OCI-LY1 (cell line): ENCODE measurements at regions not wholly inside any gene's neighbourhood (a gene's known extent, or its start where the extent isn't known, plus 50 kb on each side); places are given as distances from the start of the nearest gene placed in this dataset.

Experiments used
- H2AFZ ChIP-seq: fragments of 200-600 bp; sonication (generic), shearing (Covaris generic); 2 replicates; pipeline ENCODE4 v1.6.0; 2014; ENCODE audit warnings: antibody characterized with exemption, mild to moderate bottlenecking, low read length
- H3F3A ChIP-seq: fragments of 200-600 bp; sonication (generic), shearing (Covaris generic); 2 replicates; pipeline ENCODE4 v1.6.0; 2014; ENCODE audit warnings: mild to moderate bottlenecking, antibody characterized with exemption, low read length, moderate library complexity; ENCODE audit not compliant: insufficient read depth
- H3K27ac ChIP-seq: fragments of 200-600 bp; sonication (generic); 2 replicates; pipeline ENCODE4 v1.5.1; 2014; ENCODE audit warnings: low read length, mixed run types, mild to moderate bottlenecking, low read depth; ENCODE audit not compliant: poor library complexity, severe bottlenecking
- H3K27me3 ChIP-seq: fragments of 200-600 bp; sonication (generic); 2 replicates; pipeline ENCODE4 v1.6.0; 2014; ENCODE audit warnings: antibody characterized with exemption, mild to moderate bottlenecking, low read length, moderate library complexity; ENCODE audit not compliant: insufficient read depth
- H3K36me3 ChIP-seq: fragments of 200-600 bp; sonication (generic); 2 replicates; pipeline ENCODE4 v1.6.1; 2014; ENCODE audit warnings: mild to moderate bottlenecking, antibody characterized with exemption, low read length, moderate library complexity, mixed read lengths; ENCODE audit not compliant: insufficient read depth
- H3K4me1 ChIP-seq: fragments of 200-600 bp; sonication (generic); 2 replicates; pipeline ENCODE4 v1.5.1; 2014; ENCODE audit warnings: mild to moderate bottlenecking, low read length, moderate library complexity; ENCODE audit not compliant: insufficient read depth, severe bottlenecking
- H3K4me2 ChIP-seq: fragments of 200-600 bp; sonication (generic), shearing (Covaris generic); 2 replicates; pipeline ENCODE4 v1.6.1; 2014; ENCODE audit warnings: low read length
- H3K4me3 ChIP-seq: fragments of 200-600 bp; sonication (generic); 2 replicates; pipeline ENCODE4 v1.5.1; 2014; ENCODE audit warnings: low read length, low read depth, mild to moderate bottlenecking, mixed read lengths; ENCODE audit not compliant: poor library complexity, severe bottlenecking
- H3K79me2 ChIP-seq: fragments of 200-600 bp; shearing (Covaris generic); 2 replicates; pipeline ENCODE4 v1.6.1; 2016; ENCODE audit warnings: mixed run types, low read length, mixed read lengths; ENCODE audit not compliant: insufficient read depth
- H3K9ac ChIP-seq: fragments of 200-600 bp; sonication (generic), shearing (Covaris generic); 2 replicates; pipeline ENCODE4 v1.6.1; 2014; ENCODE audit warnings: mild to moderate bottlenecking, low read length, mixed read lengths
- H3K9me2 ChIP-seq: fragments of 200-600 bp; sonication (generic), shearing (Covaris generic); 2 replicates; pipeline ENCODE4 v1.6.1; 2014; ENCODE audit warnings: low read depth, mild to moderate bottlenecking, low read length, mixed read lengths
- H3K9me3 ChIP-seq: fragments of 200-600 bp; shearing (Covaris generic); 2 replicates; pipeline ENCODE4 v1.6.1; 2014; ENCODE audit warnings: low read length, mixed read lengths
- H4K20me1 ChIP-seq: fragments of 200-600 bp; sonication (generic), shearing (Covaris generic); 2 replicates; pipeline ENCODE4 v1.6.0; 2016; ENCODE audit warnings: mild to moderate bottlenecking, low read length; ENCODE audit not compliant: insufficient read depth
- CTCF ChIP-seq: fragments of 200-600 bp; sonication (generic), shearing (Covaris generic); IDR thresholded peaks from 2 replicates; pipeline ENCODE4 v1.5.1; 2017; ENCODE audit warnings: mild to moderate bottlenecking, antibody characterized with exemption, low read length, moderate library complexity, mixed read lengths
- EZH2 ChIP-seq: fragments of 200-600 bp; sonication (generic), shearing (Covaris generic); IDR thresholded peaks from 2 replicates; pipeline ENCODE4 v1.8.0; 2017; ENCODE audit warnings: borderline replicate concordance, mixed run types, mild to moderate bottlenecking, antibody characterized with exemption, low read length, moderate library complexity, mixed read lengths

- no peaks in the 10 kb centered on the region for H3K79me2 ChIP-seq
- no peaks in the 10 kb centered on the region for H3K27me3 ChIP-seq
- no peaks in the 10 kb centered on the region for H3F3A ChIP-seq
- no peaks in the 10 kb centered on the region for H4K20me1 ChIP-seq
- H3K4me2 ChIP-seq = no peak overlapping the region
- H3K36me3 ChIP-seq = no peaks in the 10 kb centered on the region
- H3K9ac ChIP-seq = no peak overlapping the region
- no peak overlapping the region for H2AFZ ChIP-seq
- TF ChIP-seq EZH2 = no peak
- H3K9me2 ChIP-seq = no peaks in the 10 kb centered on the region
- H3K27ac ChIP-seq = no peak overlapping the region
- no peak overlapping the region for H3K4me3 ChIP-seq
- no peaks in the 10 kb centered on the region; the same call in 1 of the 2 replicates for H3K9me3 ChIP-seq
- H3K4me1 ChIP-seq = no peaks in the 10 kb centered on the region
These were observed 68.2 kb upstream of the ARHGAP42 start for GRCh38 chr11:100618914-100619313.

- H3K4me2 ChIP-seq = no peak overlapping the region
- TF ChIP-seq CTCF (no peak), EZH2 (no peak)
- H3K4me1 ChIP-seq = no peaks in the 10 kb centered on the region
- H3K4me3 ChIP-seq = no peak overlapping the region
- H3K9me3 ChIP-seq = no peaks in the 10 kb centered on the region; the same call in 1 of the 2 replicates
- H3K27ac ChIP-seq = no peak overlapping the region
- no peaks in the 10 kb centered on the region for H3K79me2 ChIP-seq
- no peaks in the 10 kb centered on the region for H3K27me3 ChIP-seq
- H3F3A ChIP-seq = no peaks in the 10 kb centered on the region
- no peak overlapping the region for H3K9ac ChIP-seq
- no peaks in the 10 kb centered on the region for H4K20me1 ChIP-seq
- H3K9me2 ChIP-seq = no peaks in the 10 kb centered on the region
- no peaks in the 10 kb centered on the region for H3K36me3 ChIP-seq
- no peak overlapping the region for H2AFZ ChIP-seq
These were observed 67.6 kb upstream of the ARHGAP42 start for GRCh38 chr11:100619484-100619883.

GRCh38 chr11:100622404-100622803 is 64.7 kb upstream of the ARHGAP42 start:
- H3F3A ChIP-seq = no peaks in the 10 kb centered on the region
- H3K9ac ChIP-seq = no peak overlapping the region
- H4K20me1 ChIP-seq = no peaks in the 10 kb centered on the region
- no peaks in the 10 kb centered on the region for H3K79me2 ChIP-seq
- H3K27ac ChIP-seq = no peak overlapping the region
- no peaks in the 10 kb centered on the region; the same call in 1 of the 2 replicates for H3K9me3 ChIP-seq
- no peak overlapping the region for H3K4me2 ChIP-seq
- H2AFZ ChIP-seq = no peak overlapping the region
- TF ChIP-seq EZH2 (no peak), CTCF (no peak)
- no peaks in the 10 kb centered on the region for H3K27me3 ChIP-seq
- no peaks in the 10 kb centered on the region for H3K9me2 ChIP-seq
- no peaks in the 10 kb centered on the region for H3K4me1 ChIP-seq
- H3K4me3 ChIP-seq = no peak overlapping the region
- H3K36me3 ChIP-seq = no peaks in the 10 kb centered on the region

DNA sequence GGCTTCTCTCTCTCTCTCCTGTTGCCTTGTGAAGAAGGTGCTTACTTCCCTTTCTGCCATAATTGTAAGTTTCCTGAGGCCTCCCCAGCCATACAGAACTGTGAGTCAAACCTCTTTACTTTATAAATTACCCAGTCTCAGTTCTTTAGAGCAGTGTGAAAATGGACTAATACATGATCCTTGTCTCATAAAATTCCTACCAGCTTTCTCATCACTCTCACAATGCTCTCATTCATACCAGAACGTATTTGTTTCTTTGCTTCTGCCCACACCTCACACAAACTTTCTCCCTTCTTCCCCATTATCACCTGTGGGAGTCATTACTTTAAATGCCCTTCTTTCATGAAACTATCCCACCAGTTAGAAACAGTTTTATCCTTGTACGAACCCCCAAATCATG is 62.7 kb upstream of the ARHGAP42 start:
- Histone ChIP-seq H3K4me2 (no peak overlapping the region), H3K9me3 (no peaks in the 10 kb centered on the region; the same call in 1 of the 2 replicates), H3K79me2 (no peaks in the 10 kb centered on the region), H3K4me3 (no peak overlapping the region), H3K9ac (no peak overlapping the region), H2AFZ (no peak overlapping the region), H3K9me2 (no peaks in the 10 kb centered on the region), H3K4me1 (no peaks in the 10 kb centered on the region), H4K20me1 (no peaks in the 10 kb centered on the region), H3F3A (no peaks in the 10 kb centered on the region), H3K27ac (no peak overlapping the region), H3K27me3 (no peaks in the 10 kb centered on the region), H3K36me3 (no peaks in the 10 kb centered on the region)
- TF ChIP-seq CTCF (no peak), EZH2 (no peak)
